GM12874 (cell line): ENCODE measurements at regions not wholly inside any gene's neighbourhood (a gene's known extent, or its start where the extent isn't known, plus 50 kb on each side); places are given as distances from the start of the nearest gene placed in this dataset.

Experiments
- TF ChIP-seq, protein P1 (sequence below): IDR thresholded peaks from 2 replicates; pipeline ENCODE4 v1.5.1; 2011; ENCODE audit warnings: low read depth, mild to moderate bottlenecking, control low read depth, low read length, moderate library complexity; ENCODE audit not compliant: insufficient read depth

DNA sequence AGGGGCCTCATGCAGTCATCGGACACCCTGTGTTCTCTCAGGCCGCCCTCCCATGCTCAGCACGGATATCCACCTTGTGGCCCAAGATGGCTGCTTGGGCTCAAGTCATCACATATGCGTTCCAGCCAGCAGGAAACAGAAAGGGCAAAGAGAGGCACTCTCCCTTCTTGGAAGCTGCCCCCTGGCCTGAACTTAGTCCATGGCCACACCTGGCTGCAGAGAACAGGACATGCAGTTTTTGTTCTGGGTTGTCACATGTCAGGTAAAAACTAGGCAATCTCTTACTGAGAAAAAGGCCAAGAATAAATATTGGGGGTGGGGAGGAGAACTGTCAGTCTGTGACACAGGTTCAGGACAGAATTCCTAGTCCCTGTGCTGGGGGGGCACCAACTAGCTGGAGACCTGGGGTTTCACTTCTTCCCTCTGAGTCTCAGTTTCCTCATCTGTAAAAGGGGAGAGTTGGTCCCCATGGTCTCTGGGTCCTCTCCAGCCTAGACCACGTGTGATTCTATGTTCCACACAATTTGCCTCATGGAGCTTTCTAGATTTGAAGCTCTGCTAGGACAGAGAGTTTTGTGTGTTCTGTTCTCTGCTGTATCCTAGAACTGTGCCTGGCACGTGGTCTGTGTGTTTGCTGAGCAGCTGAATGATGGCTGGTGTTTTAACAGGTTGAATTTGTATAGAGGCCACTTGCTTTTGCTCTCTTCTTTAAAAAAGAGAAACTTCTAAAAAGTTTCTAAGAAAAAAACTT lies 107.2 kb upstream of the ANO1 start:
- TF ChIP-seq, protein P1, sequence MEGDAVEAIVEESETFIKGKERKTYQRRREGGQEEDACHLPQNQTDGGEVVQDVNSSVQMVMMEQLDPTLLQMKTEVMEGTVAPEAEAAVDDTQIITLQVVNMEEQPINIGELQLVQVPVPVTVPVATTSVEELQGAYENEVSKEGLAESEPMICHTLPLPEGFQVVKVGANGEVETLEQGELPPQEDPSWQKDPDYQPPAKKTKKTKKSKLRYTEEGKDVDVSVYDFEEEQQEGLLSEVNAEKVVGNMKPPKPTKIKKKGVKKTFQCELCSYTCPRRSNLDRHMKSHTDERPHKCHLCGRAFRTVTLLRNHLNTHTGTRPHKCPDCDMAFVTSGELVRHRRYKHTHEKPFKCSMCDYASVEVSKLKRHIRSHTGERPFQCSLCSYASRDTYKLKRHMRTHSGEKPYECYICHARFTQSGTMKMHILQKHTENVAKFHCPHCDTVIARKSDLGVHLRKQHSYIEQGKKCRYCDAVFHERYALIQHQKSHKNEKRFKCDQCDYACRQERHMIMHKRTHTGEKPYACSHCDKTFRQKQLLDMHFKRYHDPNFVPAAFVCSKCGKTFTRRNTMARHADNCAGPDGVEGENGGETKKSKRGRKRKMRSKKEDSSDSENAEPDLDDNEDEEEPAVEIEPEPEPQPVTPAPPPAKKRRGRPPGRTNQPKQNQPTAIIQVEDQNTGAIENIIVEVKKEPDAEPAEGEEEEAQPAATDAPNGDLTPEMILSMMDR: no peak

DNA sequence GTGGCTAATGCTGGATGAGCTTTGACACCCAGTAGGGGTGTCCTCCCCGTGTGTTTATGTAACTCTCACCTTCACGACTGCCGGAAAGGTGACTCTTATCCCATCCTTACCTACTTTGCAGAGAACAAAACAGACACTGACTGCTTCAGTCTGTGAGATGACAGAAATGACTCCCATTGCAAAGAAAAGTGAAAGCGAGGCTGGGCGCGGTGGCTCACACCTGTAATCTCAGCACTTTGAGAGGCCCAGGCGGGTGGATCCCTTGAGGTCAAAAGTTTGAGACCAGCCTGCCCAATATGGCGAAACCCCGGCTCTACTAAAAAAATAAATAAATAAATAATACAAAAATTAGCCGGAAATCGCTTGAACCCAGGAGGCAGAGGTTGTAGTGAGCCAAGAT lies 106.4 kb upstream of the ANO1 start:
- TF ChIP-seq, protein P1: no peak

DNA sequence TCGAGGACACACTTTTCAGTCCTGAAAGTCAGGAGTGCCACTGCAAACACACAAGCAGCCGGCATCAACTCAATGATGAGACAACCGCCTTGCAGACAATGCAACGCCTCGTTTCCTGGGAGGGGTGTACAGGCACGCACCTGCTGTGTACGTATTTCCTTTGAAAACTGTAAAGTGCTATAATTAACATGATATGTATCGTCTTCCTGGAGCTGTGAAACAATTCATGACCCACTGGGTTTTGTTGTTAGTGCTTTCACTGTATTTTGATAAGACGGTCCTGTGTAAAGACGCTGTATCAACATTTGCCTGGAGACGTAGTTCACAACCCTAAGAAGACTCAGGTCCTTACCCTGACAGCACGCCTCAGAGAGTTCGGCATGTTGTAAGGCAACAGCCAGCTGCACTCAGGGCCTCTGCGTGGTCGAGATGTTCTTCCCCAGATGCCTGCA lies 105.7 kb upstream of the ANO1 start:
- TF ChIP-seq, protein P1: no peak

DNA sequence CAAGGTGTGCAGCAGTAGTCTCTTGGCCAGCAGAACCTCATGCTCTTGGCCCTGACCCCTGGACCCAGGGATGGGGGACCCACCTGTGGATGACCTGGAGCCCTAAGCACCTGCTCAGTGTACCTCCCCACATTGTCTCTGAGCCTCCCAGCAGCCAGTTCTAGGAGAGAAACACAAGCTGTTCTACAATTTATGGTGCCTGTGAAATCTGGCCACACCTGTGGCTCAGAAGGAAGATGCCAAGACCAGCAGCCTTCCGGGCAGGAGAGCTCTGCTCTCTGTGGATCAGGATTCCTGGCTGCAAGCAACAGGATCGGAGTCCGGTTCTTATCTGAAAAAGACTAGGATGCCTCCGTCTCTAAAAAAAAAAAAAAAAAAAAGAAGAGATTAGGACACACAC lies 103.6 kb upstream of the ANO1 start:
- TF ChIP-seq, protein P1: no peak

DNA sequence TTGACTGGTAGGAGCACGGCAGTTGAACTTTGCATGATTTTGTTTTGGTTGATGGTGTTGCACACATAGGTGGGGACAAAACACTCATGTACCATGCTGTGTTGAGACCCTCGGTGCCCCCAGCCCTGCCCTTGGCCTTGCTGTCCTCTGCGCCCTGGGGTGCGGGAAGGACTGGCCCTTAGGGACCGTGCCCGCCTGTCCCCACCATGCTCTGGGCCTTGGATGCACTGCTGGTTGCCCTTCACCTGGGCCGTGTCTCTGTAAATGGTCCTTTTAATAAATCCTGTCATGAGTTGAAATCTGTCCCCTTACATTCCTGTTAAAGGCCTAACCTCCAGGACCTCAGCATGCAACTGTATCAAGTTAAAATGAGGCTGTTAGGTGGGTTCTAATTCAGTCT lies 102.3 kb upstream of the ANO1 start:
- TF ChIP-seq, protein P1: no peak

DNA sequence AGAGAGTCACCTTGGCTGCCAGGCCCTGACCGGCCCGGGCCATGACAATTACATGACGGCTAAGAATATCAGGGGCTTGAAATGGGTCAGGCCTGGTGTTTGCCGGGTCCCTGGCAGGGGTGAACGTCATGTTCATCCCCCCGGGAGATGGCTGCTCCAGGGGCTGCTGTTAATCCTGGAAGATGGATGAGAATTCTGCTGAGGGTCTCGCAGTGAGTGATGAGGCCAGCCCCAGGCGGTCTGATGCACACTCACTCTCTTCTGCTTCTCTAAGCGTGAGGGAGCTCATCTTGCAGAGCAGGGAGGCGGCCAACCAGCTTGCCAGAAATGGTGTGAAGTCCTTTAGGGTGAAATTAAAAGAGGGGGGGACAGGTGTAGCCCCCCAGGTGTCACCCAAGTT lies 101.3 kb upstream of the ANO1 start:
- TF ChIP-seq, protein P1: no peak

DNA sequence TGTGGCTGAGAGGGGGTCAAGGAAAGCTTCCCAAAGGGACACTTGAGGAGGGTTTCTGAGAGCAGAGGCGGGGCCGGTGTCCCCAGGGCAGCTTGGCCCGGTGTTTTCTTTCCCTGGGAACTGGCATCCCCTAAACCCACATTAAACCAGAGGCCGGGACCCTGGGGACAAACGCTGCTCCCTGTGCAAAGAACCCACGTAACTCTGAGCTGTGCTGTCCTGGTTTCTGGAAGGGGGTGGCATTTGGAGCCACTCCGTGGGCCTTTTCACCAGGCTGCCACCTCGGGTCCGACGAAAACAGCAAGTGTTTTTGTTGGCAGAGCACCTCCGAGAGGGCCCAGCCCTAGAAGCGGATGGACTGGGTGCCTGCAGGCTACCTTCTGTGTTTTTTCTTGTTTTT lies 100.2 kb upstream of the ANO1 start:
- TF ChIP-seq, protein P1: no peak
